ENCODE measurements at regions not wholly inside any gene's neighbourhood (a gene's known extent, or its start where the extent isn't known, plus 50 kb on each side); places are given as distances from the start of the nearest gene placed in this dataset.

GRCh38 chr18:54772056-54772455 is 56.2 kb upstream of the RAB27B start:
- DNase-seq: no peak

DNA sequence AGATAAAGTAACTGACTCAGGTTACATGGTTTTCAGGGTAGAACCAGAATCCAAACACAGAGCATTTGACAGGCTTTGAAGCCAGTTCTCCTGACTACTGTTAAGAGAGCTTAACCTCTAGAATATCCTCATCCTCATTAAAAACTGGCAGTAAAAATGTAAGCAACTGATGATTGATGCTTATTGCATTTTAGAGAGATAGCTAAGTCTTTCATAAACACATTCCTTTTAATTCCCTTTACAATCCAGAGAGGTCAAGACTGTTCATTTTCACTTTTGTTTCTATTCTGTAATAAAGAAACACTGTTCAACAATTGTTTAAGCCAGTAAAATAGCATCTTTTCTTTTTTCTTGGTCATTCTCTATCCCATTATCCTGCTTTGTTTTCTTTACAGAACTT is 53.9 kb upstream of the RAB27B start:
- DNase-seq: no peak

- DNase-seq: no peak
These were observed 53.2 kb upstream of the RAB27B start for GRCh38 chr18:54774981-54775665.

GRCh38 chr18:54775686-54776085 is 52.6 kb upstream of the RAB27B start:
- peak; percentile 14 for DNase-seq

GRCh38 chr18:54776282-54776977 is 51.8 kb upstream of the RAB27B start:
- DNase-seq: peak; percentile 31

- no peak for DNase-seq
These were observed 51.0 kb upstream of the RAB27B start for GRCh38 chr18:54777118-54777791.

DNA sequence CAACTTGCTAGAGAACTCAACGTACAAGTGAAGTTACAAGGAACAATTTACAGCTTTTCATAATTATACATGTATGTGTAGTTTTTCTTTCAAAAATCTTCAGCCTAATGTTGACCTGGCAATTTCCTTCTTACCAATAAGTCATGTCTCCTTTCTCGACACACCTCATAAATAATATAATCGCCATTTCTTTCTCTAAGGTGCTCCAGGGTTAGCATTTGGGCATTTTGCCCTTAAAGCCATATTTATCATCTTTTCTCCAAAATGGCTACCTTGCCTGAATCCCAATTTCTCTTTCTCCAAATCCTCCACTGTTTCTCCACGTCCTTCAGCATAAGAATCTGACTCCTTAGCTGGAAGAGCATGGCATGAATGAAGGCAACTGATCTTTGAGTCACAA is 50.3 kb upstream of the RAB27B start:
- no peak for DNase-seq
